Cardiac muscle cell (in vitro differentiated cells and primary cell): ENCODE measurements at regions not wholly inside any gene's neighbourhood (a gene's known extent, or its start where the extent isn't known, plus 50 kb on each side); places are given as distances from the start of the nearest gene placed in this dataset.

ENCODE experiments used
- DNase-seq, 2 donors: peaks; one replicate each; pipeline versions ENCODE4 v3.0.0 to v3.0.0-alpha.2; 2010 to 2017; ENCODE audit warnings: low read depth in 1 of 2, low spot score in 1 of 2
- H3K27ac ChIP-seq: fragments of 200-600 bp; sonication (generic); 2 replicates; pipeline ENCODE4 v1.5.1; 2016
- H3K27me3 ChIP-seq: fragments of 200-600 bp; sonication (generic); 2 replicates; pipeline ENCODE4 v1.6.0; 2016; ENCODE audit warnings: control low read depth
- H3K36me3 ChIP-seq: fragments of 200-600 bp; sonication (generic); 2 replicates; pipeline ENCODE4 v1.5.1; 2016; ENCODE audit warnings: control low read depth
- H3K4me1 ChIP-seq: fragments of 200-600 bp; sonication (generic); 2 replicates; pipeline ENCODE4 v1.8.1; 2017; ENCODE audit warnings: low read depth, mild to moderate bottlenecking, mixed run types
- H3K4me3 ChIP-seq: fragments of 200-600 bp; sonication (generic); 2 replicates; pipeline ENCODE4 v1.5.1; 2016; ENCODE audit warnings: mild to moderate bottlenecking
- H3K9me3 ChIP-seq: fragments of 200-600 bp; sonication (generic); 2 replicates; pipeline ENCODE4 v1.5.1; 2017; ENCODE audit warnings: low read depth, mild to moderate bottlenecking, control low read depth
- TF ChIP-seq, protein P1 (sequence below): IDR thresholded peaks from 2 replicates; pipeline ENCODE4 v1.5.1; 2012; ENCODE audit warnings: low read depth, mild to moderate bottlenecking, low read length

DNA sequence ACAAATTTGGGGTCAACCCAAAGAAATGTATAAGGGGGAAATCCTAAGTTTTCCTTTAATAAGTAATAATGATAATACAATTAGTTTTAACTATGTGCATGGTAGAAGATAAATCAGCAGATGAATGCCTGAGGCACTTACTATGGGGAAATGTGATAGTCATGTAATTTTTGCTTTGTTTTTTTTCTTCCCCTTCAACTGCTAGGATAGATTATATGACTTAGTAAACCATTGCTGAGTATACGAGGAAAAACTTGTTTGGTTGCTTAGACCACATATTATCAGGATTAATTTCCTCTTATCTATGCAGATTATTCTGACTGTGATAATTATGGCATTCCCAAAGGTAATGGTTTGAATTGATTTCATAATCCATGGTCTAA, 181.1 kb downstream of the TGFB2 start:
- TF ChIP-seq, protein P1, sequence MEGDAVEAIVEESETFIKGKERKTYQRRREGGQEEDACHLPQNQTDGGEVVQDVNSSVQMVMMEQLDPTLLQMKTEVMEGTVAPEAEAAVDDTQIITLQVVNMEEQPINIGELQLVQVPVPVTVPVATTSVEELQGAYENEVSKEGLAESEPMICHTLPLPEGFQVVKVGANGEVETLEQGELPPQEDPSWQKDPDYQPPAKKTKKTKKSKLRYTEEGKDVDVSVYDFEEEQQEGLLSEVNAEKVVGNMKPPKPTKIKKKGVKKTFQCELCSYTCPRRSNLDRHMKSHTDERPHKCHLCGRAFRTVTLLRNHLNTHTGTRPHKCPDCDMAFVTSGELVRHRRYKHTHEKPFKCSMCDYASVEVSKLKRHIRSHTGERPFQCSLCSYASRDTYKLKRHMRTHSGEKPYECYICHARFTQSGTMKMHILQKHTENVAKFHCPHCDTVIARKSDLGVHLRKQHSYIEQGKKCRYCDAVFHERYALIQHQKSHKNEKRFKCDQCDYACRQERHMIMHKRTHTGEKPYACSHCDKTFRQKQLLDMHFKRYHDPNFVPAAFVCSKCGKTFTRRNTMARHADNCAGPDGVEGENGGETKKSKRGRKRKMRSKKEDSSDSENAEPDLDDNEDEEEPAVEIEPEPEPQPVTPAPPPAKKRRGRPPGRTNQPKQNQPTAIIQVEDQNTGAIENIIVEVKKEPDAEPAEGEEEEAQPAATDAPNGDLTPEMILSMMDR = no peak
- Histone ChIP-seq H3K4me3 (no peak overlapping the region), H3K27ac (peak overlapping the region; percentile 76), H3K36me3 (no peaks in the 10 kb centered on the region), H3K27me3 (no peaks in the 10 kb centered on the region), H3K4me1 (peaks cover 32% of the 10 kb centered on the region), H3K9me3 (no peaks in the 10 kb centered on the region)
- no peak for DNase-seq

DNA sequence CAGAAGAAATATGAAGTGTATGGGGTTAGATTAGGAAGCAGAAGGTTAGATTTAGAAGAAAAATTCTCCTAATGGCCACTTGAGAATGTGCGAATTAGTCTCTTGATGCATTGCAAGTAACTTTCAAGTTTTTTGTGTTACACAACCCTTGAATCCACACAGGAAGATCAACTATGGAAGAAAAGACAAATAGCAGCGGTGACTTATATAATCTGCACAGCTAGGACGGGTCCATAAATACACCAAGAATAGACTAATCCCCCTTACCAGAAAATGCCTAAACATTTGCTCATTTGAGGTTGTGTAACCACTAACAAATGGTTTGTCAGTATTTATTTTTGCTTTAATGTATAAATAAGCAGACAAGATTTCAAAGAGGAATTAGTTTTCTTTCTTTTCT, 182.6 kb downstream of the TGFB2 start:
- no peak for DNase-seq
- Histone ChIP-seq H3K4me1 (peaks cover 32% of the 10 kb centered on the region), H3K36me3 (no peaks in the 10 kb centered on the region), H3K4me3 (no peak overlapping the region), H3K27ac (no peak overlapping the region), H3K9me3 (no peaks in the 10 kb centered on the region), H3K27me3 (no peaks in the 10 kb centered on the region)
- TF ChIP-seq, protein P1 = no peak

DNA sequence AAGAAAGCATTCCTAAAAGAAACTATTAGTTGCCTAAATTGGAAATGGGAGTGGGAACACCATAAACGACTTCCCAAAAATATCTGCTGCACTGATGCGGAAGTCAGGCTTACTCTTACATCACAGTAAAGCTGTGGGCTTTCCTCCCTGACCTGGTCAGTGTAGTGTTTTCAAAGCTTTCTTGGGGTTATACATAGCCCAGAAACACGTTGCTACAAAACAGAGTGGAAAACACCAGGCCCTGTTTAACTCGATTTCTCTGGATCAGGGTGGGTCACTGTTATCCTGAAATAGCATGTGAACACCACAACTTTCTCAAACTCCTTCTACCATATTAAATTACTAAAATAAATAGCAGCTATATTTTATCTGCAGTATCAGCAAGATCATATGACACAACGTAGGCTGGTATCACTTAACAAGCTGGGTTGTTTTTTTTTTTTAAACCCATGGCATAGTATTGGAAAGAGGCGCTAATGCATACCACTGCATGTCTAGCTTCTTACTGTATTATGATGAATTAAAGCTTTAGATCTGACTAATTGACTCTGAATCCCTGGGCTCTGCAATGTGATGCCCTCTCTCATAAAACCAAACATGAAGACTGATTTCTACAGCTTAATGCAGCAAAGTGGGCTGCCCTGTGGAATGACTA, 184.6 kb downstream of the TGFB2 start:
- Histone ChIP-seq H3K4me1 (peaks cover 23% of the 10 kb centered on the region), H3K27ac (peak overlapping the region; percentile 61), H3K9me3 (no peaks in the 10 kb centered on the region), H3K36me3 (no peaks in the 10 kb centered on the region), H3K4me3 (no peak overlapping the region), H3K27me3 (no peaks in the 10 kb centered on the region)
- TF ChIP-seq, protein P1 = no peak
- DNase-seq = no peak

DNA sequence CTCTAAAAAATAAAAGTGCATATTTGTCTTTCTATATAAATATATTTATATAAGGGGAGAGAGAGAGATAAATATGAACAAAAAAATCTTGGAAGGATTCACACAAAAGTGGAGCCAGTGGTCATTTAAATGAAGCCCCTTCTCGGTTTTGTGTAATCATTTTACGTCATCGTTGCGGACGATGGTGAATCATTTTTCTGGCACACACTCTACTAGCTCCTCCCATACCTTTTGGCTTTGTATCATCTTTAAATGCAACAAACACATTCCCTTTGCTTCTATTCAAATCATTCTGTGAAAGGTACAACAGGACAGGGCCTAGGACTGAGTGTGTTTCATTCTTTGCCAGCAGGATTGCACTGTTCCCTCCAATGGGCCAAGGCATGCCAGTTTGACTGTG, 186.8 kb downstream of the TGFB2 start:
- no peaks in the 10 kb centered on the region for H3K36me3 ChIP-seq
- H3K4me1 ChIP-seq = peaks cover 9% of the 10 kb centered on the region
- H3K4me3 ChIP-seq = no peak overlapping the region
- no peaks in the 10 kb centered on the region for H3K27me3 ChIP-seq
- DNase-seq = no peak
- no peaks in the 10 kb centered on the region for H3K9me3 ChIP-seq
- TF ChIP-seq, protein P1 = no peak
- H3K27ac ChIP-seq = no peak overlapping the region

DNA sequence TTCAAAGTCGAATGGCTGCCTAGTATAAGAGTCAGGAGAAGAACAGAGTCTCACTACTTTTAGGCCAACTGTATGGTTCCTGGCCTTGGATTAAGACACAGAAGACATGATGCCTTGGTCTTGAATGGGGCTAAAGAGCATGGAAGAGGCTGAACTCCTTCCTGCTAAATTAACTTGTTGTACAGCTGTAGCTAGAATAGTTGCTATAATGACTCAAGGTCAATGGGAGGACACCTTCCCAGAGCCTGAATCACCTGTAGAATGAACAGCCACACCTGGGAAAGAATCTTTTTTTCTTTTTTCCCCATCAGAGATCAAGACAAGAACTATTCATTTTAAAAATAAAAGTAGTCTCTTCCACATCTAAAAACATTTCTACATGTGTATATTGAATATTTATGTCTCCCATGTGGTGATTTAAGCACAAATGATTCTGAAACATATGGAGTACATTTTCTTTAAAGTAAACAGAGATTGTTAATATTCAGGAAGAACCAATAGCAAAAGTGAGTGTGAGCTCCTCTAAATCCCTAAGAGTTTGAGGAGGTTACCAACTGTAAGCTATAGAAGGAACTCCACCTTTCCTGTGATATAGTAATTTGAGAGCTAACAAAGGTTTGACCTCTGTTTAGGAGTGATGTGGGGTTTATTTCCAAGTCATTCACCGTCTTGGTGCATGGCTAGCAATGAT, 191.3 kb downstream of the TGFB2 start:
- no peaks in the 10 kb centered on the region for H3K4me1 ChIP-seq
- H3K27ac ChIP-seq = no peak overlapping the region
- DNase-seq = no peak
- no peaks in the 10 kb centered on the region for H3K36me3 ChIP-seq
- H3K9me3 ChIP-seq = no peaks in the 10 kb centered on the region
- TF ChIP-seq, protein P1 = no peak
- H3K4me3 ChIP-seq = no peak overlapping the region
- no peaks in the 10 kb centered on the region for H3K27me3 ChIP-seq
